ENCODE measurements at regions not wholly inside any gene's neighbourhood (a gene's known extent, or its start where the extent isn't known, plus 50 kb on each side); places are given as distances from the start of the nearest gene placed in this dataset.

DNA sequence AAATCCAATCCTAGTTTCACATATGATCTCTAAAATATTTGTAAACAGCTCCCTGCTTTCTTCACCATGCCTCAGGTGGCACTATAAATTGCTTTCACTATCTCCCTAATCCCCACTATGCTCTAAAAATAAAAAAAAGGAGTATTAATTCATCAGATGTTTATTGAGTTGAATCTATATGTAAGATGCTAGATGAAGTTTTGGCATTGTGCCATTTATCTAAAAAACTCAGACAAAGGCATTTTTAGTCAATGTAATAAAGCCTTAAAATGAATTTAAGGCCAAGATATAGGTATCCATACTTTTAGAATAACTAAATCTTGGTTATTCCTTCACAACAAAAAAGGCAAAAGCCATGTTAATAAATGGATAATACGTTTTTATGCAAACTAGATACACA lies 373.9 kb downstream of the ETS1 start:
- no peak for DNase-seq

GRCh38 chr11:128212324-128212723 lies 375.0 kb downstream of the ETS1 start:
- no peak for DNase-seq

DNA sequence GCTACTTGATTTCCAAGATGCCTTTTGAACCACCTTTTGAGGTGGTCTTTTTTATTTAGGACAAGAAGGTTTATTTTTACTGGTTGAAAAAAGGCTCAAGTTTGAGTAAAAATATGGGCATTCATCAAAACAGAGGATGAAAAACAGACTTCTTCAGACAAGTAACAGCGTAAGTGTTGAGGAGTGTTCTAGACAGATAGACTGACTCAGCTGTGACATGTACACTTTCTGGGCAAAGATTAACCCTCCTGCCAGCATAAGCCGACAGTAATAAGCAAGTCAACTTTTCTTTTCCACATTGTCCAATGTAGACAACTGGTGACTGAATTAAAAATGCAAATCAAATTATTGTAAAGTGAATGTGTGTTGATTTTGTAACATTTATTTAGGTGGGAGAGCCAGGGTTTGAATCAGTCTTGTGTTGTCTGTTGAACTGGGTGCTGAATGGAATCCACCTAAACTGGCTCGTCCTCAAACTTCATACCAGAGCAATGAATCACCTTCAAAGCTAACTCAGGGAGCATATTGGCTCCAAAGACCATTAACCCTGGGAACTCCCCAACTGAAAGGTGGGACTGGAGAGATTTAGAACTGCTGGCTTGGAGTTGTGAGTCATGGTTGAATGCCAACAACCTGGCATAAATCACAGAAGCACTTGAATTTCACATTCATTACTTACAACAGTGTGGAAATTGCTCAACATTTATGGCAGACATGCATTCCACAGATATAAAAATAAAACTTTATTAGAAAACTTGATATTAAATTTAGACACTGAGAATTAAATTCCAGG lies 377.0 kb downstream of the ETS1 start:
- DNase-seq: peak; percentile 23

DNA sequence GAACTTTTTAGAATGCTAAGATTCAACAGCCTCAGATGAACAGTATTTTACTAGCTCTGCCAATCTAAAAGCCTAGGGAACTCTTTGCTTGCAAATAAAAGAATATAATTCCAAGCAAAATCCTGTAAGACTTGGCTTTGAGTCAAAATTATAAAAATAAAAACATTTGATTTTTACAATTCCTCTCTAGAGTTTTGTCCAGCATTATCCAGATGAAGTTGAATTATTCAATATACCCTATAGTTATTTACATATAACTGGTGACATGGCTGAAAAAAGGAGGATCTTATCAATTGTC lies 378.3 kb downstream of the ETS1 start:
- no peak for DNase-seq

GRCh38 chr11:128208329-128209137 lies 378.8 kb downstream of the ETS1 start:
- no peak for DNase-seq

- DNase-seq: no peak
These were observed 379.5 kb downstream of the ETS1 start for GRCh38 chr11:128207861-128208321.

DNA sequence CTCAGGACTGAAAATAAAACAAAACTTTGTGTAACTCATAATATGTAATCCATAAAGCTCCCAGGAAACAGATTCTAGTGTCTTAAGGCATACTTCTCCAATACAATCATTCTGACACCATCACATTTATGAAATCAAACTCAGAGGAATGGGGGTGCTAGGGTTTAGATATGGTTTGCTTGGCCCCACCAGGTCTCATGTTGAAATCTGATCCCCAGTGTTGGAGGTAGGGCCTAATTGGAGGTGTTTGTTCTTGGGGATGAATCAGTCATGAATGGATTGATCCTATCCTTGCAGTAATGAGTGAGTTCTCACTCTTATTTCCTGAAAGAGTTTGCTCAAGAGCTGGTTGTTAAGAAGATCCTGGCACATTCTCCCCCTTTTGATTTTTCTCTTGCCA lies 380.9 kb downstream of the ETS1 start:
- no peak for DNase-seq

- no peak for DNase-seq
These were observed 381.6 kb downstream of the ETS1 start for GRCh38 chr11:128205796-128206195.

DNA sequence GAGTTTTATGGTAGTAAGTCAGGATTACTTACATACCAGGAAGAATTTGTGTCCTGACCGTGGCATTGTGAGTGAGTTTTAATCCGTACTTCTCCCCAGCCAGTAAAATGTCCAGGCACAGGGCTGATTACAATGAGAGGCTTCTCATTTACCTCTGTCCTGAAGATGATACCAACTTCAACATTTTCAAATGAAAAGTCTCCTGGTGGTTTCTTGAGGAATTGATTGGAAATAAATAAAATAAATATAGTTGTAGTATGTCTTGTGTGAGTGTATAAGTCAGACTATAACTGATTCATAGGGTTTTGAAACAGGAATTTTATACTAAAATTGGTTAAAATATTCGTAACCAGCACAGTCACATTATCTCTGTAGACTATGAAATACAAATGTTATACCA lies 382.5 kb downstream of the ETS1 start:
- no peak for DNase-seq

DNA sequence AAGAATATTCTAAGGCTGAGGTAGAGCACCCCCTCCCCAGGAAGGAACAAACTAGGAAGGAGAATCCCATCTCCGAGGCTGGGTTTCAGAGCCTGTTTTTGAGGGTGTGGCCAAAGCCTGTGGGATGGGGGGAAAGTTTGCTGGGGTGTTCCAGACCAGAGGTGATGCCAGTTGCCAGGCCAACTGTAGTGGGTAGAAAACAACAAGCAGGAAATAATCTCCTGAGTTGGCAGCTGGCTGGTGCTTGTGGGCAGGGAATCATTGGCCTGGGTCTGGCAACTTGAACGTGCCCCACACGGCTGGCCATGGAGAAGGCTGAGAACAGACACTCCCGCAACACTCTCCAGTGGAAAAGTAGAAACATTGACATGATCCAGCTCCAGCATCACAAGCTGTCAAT lies 385.6 kb downstream of the ETS1 start:
- no peak for DNase-seq

DNA sequence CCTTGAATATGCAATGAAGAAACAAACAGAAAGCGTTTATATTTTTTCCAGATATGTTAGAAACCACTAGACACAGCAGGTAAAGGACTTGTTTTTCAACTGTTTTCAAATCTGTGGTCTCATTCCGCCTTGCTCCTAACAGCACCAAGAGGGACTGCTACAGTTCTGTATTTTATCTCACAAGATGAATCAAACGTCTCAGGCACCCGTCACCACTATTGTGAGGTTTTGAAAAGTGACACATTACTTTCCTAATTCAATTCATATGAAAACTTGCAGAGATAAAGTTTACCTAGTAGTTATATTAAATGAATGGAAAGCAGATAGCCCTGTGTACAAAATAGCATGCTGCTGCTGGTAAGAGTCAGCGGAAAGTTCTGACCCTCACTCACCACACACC lies 386.3 kb downstream of the ETS1 start:
- no peak for DNase-seq

DNA sequence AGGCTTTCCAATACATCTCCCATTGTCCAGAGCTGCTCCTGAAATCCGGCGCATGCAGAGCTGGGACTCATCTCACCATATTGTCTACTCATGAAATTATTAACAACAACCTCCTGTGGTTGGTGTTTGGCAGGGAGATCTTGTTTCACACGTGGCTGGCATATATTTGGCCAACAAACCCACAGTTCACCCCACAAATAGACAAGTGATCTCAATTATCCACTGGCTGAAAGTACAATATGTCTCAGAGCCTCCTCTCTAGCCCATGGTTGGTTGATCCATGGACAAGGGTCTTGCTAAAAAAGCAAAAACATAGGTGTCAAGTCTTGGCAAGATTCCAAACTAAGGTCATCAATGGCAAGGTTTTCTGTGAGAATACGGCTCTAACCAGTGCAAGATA lies 386.9 kb downstream of the ETS1 start:
- no peak for DNase-seq

DNA sequence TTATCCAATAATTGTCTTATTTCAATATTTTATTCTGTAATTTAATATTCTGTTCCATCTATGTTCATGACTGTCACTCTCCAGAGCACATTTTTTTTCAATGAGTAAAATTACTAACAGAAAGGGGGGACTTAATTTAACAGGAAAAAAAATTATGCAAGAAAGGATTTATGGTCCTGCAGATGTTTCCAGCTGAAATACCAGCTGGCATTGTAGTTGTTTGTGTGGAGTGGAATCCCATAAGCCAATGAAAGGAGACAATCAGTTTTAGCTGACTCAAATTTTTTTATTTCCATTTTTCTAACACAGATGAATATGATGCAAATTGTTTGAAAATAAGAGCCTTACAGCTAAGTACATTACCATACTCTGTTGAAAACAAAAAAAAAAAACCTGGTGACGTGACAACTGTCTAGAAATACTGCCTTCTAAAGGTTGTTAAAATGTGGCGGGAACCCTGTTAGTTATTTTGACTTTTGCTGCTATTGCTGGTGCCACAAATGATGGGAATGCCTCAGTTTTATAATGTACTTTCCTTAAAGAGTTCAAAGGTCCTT lies 389.1 kb downstream of the ETS1 start:
- DNase-seq: no peak

DNA sequence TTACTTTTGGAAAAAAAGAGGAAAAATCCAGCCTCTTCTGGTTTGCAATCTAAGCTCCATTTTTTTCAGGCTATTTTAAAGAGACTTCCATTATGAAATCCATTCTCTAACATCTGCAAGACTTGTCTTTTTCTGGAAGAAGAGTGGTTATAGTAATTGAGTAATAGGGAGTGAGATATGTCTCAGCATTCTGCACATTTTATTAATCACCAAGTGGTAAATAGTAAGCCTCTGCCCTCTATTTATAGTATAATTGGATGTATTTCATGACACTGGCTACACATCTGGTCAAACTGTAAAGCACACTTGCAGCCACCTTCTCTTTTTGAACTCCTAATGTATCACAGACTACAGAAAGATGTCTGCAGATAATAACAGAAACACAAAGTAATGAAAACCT lies 391.1 kb downstream of the ETS1 start:
- DNase-seq: no peak

GRCh38 chr11:128195756-128196155 lies 391.6 kb downstream of the ETS1 start:
- DNase-seq: no peak

DNA sequence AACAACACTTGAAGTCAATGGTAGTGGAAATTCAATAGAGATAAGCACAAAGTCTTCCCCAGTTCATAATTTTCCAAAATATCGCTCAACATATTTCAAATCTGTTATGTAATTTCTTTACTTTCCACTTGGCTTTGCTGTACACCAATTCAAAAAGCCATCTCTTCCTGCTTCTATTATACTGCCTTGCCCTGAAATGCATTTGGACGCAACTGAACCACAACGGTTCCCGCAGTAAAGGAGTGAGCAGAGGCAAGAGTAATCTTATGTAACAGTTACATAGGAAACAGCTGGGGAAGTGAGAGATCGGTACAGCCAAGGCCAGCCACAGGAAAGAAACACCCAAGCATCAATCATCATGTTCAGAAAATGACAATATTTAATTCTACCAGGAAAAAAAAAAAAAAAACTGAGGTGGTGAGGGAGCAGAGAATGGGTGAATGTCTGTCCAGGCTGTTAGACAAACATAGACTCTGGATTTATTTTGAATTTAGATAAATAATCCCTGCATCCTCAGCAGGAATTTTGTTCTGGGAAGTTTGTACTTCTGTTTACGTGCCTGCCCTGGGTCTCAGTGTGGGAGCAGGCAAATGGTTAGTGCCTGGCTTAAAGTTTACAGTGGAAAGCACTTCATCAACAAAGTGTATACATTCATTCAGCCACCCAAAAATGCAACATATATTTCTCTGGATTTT lies 392.2 kb downstream of the ETS1 start:
- no peak for DNase-seq

- DNase-seq: no peak
These were observed 393.1 kb downstream of the ETS1 start for GRCh38 chr11:128194216-128194615.

GRCh38 chr11:128193615-128194014 lies 393.7 kb downstream of the ETS1 start:
- no peak for DNase-seq

DNA sequence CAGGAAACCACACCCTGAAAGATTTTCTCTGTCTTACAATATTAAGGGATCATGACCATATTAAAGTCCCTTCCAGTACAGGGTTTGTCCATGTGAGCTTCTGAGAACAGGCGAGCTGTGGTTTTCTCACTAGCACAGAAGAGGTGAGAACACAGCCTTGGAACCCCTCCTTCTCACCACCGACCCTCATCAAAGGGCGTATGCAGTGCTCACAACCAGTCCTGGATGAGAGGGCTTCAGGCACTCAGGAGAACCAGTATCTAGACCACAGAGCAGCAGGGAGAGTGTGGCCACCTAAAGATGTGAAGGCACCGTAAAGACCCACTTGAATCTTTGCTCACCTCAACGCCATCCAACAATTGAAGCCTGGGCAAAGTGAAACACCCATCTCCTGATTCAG lies 397.0 kb downstream of the ETS1 start:
- DNase-seq: no peak

DNA sequence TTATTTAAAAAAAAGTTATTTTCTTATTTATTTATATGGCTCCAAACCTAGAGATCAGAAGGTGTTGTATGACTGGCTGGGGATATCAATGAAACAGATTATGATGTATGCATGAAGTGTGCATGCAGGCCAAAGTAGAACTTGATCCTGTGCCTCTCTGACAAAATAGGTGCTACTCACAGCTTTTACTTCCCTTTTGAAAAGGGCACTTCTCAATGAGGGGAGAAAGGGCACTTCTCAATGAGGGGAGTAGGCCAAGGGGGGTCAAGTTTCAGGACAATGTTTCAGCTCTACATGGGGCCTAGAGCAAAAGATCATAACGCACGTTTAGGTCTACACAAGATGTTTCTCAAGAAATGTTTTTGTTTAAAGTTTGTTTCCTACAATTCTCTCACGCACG lies 397.5 kb downstream of the ETS1 start:
- no peak for DNase-seq

GRCh38 chr11:128188346-128189004 lies 398.9 kb downstream of the ETS1 start:
- DNase-seq: no peak

DNA sequence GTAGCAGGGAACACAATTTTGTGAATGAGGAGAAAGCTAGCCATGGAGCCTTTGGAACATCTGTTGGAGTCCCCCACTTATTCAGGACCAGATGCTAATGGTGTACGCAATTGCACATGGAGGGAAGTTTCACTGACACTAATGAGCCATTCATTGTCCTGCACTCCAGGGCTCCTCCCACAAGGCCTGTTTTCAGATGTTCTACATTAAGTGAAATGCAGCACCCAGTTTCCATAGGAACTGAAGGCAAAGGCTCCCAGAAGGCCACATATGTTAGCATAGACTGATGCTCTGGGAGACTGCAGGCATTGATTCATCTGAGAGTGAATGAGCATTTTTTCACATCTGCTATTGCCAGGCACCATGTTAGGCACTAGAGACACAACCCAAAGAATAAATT lies 399.5 kb downstream of the ETS1 start:
- DNase-seq: no peak

DNA sequence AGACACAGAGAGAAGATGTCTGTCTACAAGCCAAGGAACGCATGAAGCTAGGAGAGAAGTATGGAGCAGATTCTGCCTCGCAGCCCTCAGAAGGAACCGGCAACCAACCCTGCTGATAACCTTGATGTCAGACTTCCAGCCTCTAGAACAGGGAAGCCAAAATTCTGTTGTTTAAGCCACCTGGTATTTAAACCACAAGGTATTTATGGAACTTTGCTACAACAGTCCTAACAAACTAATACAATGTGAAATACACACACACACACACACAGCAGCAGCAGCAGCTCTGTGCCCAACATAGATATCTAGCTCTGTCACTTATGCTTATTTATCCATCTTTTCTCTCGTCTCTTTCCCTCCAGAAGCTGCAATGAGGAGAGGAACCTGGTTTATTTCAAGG lies 400.0 kb downstream of the ETS1 start:
- no peak for DNase-seq
